Endothelial cell of umbilical vein (primary cell): ENCODE measurements at regions not wholly inside any gene's neighbourhood (a gene's known extent, or its start where the extent isn't known, plus 50 kb on each side); places are given as distances from the start of the nearest gene placed in this dataset.

Experiments used
- EZH2 ChIP-seq: IDR thresholded peaks from 2 replicates; pipeline ENCODE4 v1.6.1; 2012; ENCODE audit warnings: borderline replicate concordance, low read depth, mild to moderate bottlenecking, moderate library complexity, low read length, inconsistent platforms; ENCODE audit not compliant: severe bottlenecking
- GATA2 ChIP-seq: IDR thresholded peaks from 2 replicates; pipeline ENCODE4 v1.7.0; 2011; ENCODE audit warnings: low read depth, mild to moderate bottlenecking, moderate library complexity, mixed read lengths, low read length; ENCODE audit not compliant: insufficient read length, insufficient read depth
- JUN ChIP-seq: IDR thresholded peaks from 2 replicates; pipeline ENCODE4 v1.6.1; 2011; ENCODE audit warnings: borderline replicate concordance, low read depth; ENCODE audit not compliant: insufficient read length, insufficient read depth
- MYC ChIP-seq: IDR thresholded peaks from one replicate; pipeline ENCODE4 v1.6.1; 2011; ENCODE audit warnings: mild to moderate bottlenecking, low read depth, low read length
- POLR2A ChIP-seq: IDR thresholded peaks from 2 replicates; pipeline ENCODE4 v1.6.1; 2012; ENCODE audit warnings: low read depth, mild to moderate bottlenecking, control low read depth, low read length
- POLR2AphosphoS5 ChIP-seq: IDR thresholded peaks from 2 replicates; pipeline ENCODE4 v1.6.1; 2012; ENCODE audit warnings: low read depth, mild to moderate bottlenecking, control low read depth, low read length, moderate library complexity; ENCODE audit not compliant: insufficient read depth
- TF ChIP-seq, protein P1 (sequence below), 2 donors: IDR thresholded peaks; 1 replicate in 1 of 2; 2 replicates in 1 of 2; pipeline ENCODE4 v1.5.1; 2011; ENCODE audit warnings: low read length in 2 of 2, mild to moderate bottlenecking in 2 of 2, moderate library complexity in 2 of 2, control low read depth in 1 of 2, inconsistent platforms in 1 of 2, low read depth in 1 of 2; ENCODE audit not compliant: insufficient read depth in 1 of 2; ENCODE audit errors: extremely low read depth in 1 of 2

DNA sequence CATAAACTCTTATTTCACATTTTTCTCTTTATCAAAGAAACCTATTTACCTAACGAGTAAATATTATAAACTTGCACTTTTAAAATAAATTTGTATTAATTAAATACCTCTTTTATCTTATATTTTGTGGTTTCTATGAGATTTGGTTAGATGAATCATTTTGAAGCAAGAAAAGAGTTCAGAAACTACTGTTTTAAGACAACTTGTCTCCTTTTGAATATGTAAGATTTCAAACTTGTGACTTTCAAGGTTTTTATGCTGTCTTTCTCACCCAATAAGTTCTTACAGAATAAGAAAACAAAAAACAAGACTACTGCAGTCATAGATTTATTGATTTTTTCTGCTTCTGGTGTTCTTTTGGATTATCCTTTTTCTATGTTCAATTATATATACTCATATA, 339.0 kb downstream of the SNAPC1 start:
- TF ChIP-seq, protein P1, sequence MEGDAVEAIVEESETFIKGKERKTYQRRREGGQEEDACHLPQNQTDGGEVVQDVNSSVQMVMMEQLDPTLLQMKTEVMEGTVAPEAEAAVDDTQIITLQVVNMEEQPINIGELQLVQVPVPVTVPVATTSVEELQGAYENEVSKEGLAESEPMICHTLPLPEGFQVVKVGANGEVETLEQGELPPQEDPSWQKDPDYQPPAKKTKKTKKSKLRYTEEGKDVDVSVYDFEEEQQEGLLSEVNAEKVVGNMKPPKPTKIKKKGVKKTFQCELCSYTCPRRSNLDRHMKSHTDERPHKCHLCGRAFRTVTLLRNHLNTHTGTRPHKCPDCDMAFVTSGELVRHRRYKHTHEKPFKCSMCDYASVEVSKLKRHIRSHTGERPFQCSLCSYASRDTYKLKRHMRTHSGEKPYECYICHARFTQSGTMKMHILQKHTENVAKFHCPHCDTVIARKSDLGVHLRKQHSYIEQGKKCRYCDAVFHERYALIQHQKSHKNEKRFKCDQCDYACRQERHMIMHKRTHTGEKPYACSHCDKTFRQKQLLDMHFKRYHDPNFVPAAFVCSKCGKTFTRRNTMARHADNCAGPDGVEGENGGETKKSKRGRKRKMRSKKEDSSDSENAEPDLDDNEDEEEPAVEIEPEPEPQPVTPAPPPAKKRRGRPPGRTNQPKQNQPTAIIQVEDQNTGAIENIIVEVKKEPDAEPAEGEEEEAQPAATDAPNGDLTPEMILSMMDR (IDR thresholded peaks at IDR 0.05; ENCODE audit: extremely low read depth in 1 of 2, insufficient read depth in 1 of 2, low read depth in 1 of 2, low read length in 2 of 2): no peak
- TF ChIP-seq POLR2A (no peak), JUN (no peak), POLR2AphosphoS5 (no peak), EZH2 (no peak), GATA2 (no peak), MYC (no peak)
